GM12878 (cell line): ENCODE measurements at regions not wholly inside any gene's neighbourhood (a gene's known extent, or its start where the extent isn't known, plus 50 kb on each side); places are given as distances from the start of the nearest gene placed in this dataset.

Source experiments
- ATAC-seq: fragments of 200-7000 bp; cut with Tn5 transposase; 3 replicates; pipeline ENCODE4 v1.9.1; 2020; ENCODE audit warnings: mild to moderate bottlenecking, moderate library complexity
- BruUV-seq: library from RNA; stranded (reverse); fragments of 400-500 nt; replicated peaks from 2 replicates; lab custom pipeline; 2021; lab: Mats Ljungman, UMichigan
- CTCF ChIA-PET: fragments of 300-600 bp; sonication (Branson Sonifier 250); formaldehyde crosslinking; extraction: SDS; loops from one replicate; lab custom pipeline; 2021; ENCODE audit warnings: inconsistent platforms; lab: Yijun Ruan, JAX
- POLR2A ChIA-PET: fragments of 350-600 bp; formaldehyde crosslinking; extraction: SDS; loops from one replicate; lab custom pipeline; 2021; ENCODE audit warnings: inconsistent platforms; lab: Charles Lee
- RAD21 ChIA-PET: fragments of 300-600 bp; sonication (Branson Sonifier 250); formaldehyde crosslinking; loops from one replicate; lab custom pipeline; 2023; ENCODE audit warnings: antibody characterized with exemption; ENCODE audit not compliant: unreplicated experiment; lab: Charles Lee
- SMC1A ChIA-PET: fragments of 300-600 bp; sonication (Branson Sonifier 250); formaldehyde crosslinking; loops from one replicate; lab custom pipeline; 2023; ENCODE audit not compliant: unreplicated experiment, uncharacterized antibody; lab: Charles Lee
- DNase-seq: peaks from one replicate; pipeline ENCODE4 v3.0.0-alpha.2; 2011; ENCODE audit warnings: low read depth, low spot score
- FAIRE-seq: peaks from 3 replicates; lab custom pipeline; 2011; peaks lifted over from hg19 to GRCh38; lab: Jason Lieb, UNC
- H2AFZ ChIP-seq: 2 replicates; pipeline ENCODE4 v1.6.0; 2011; ENCODE audit warnings: low read depth, low read length, control low read depth; ENCODE audit not compliant: control insufficient read depth
- H3K27ac ChIP-seq: 2 replicates; pipeline ENCODE4 v1.5.1; 2011; ENCODE audit warnings: control low read depth; ENCODE audit not compliant: control insufficient read depth, insufficient read depth
- H3K27me3 ChIP-seq, 2 experiments: replicated peaks in 1 of 2; 2 replicates each; pipeline versions ENCODE4 v1.6.0 to v1.6.1; 2011; ENCODE audit warnings: low read length in 1 of 2; ENCODE audit not compliant: control insufficient read depth in 2 of 2, insufficient read depth in 2 of 2
- H3K36me3 ChIP-seq, 2 experiments: 2 replicates each; pipeline ENCODE4 v1.5.1; 2011; ENCODE audit warnings: low read length in 1 of 2; ENCODE audit not compliant: control insufficient read depth in 2 of 2, insufficient read depth in 2 of 2
- H3K4me1 ChIP-seq: 2 replicates; pipeline ENCODE4 v1.6.1; 2011; ENCODE audit warnings: mild to moderate bottlenecking, low read length, moderate library complexity, mixed read lengths; ENCODE audit not compliant: control insufficient read depth, insufficient read depth
- H3K4me2 ChIP-seq: 2 replicates; pipeline ENCODE4 v1.6.0; 2011; ENCODE audit warnings: control low read depth; ENCODE audit not compliant: control insufficient read depth, insufficient read depth
- H3K4me3 ChIP-seq: fragments of 200-600 bp; sonication (generic); 2 replicates; pipeline ENCODE4 v1.5.1; 2016
- H3K79me2 ChIP-seq: 2 replicates; pipeline ENCODE4 v1.6.0; 2011; ENCODE audit warnings: low read length; ENCODE audit not compliant: control insufficient read depth, insufficient read depth
- H3K9ac ChIP-seq: 2 replicates; pipeline ENCODE4 v1.8.0; 2011; ENCODE audit warnings: low read length, control low read depth, mixed read lengths; ENCODE audit not compliant: control insufficient read depth, insufficient read depth
- H3K9me3 ChIP-seq: replicated peaks from 3 replicates; pipeline ENCODE4 v1.5.1; 2011; ENCODE audit warnings: mild to moderate bottlenecking, low read length; ENCODE audit not compliant: control insufficient read depth, insufficient read depth
- H4K20me1 ChIP-seq: 2 replicates; pipeline ENCODE4 v1.6.0; 2011; ENCODE audit not compliant: control insufficient read depth, insufficient read depth
- ASH2L ChIP-seq: fragments of 300-600, 200-600 bp; sonication (generic); IDR thresholded peaks from 2 replicates; pipeline ENCODE4 v1.6.1; 2017; ENCODE audit warnings: low read depth, mild to moderate bottlenecking, borderline replicate concordance
- ATF7 ChIP-seq: fragments of 450-650 bp; IDR thresholded peaks from 2 replicates; pipeline ENCODE4 v1.6.1; 2016; ENCODE audit warnings: low read depth, mild to moderate bottlenecking
- CBFB ChIP-seq: IDR thresholded peaks from 2 replicates; pipeline ENCODE4 v1.6.1; 2016; ENCODE audit warnings: antibody characterized with exemption, low read depth
- CEBPB ChIP-seq, 2 experiments: fragments of 150-350 bp in 1 of 2; IDR thresholded peaks; 2 replicates each; pipeline ENCODE4 v1.6.1; 2012 to 2014; ENCODE audit warnings: low read depth in 2 of 2, low read length in 2 of 2, borderline replicate concordance in 1 of 2, inconsistent platforms in 1 of 2
- CHD2 ChIP-seq: IDR thresholded peaks from 2 replicates; pipeline ENCODE4 v1.6.1; 2011; ENCODE audit warnings: low read depth, low read length, improper control_type of control experiment, borderline replicate concordance
- EP300 ChIP-seq, 2 experiments: fragments of 150-350 bp in 1 of 2; IDR thresholded peaks; 2 replicates each; pipeline ENCODE4 v1.6.1; 2011 to 2012; ENCODE audit warnings: low read depth in 2 of 2, low read length in 2 of 2, borderline replicate concordance in 1 of 2, improper control_type of control experiment in 1 of 2, inconsistent platforms in 1 of 2; ENCODE audit not compliant: control insufficient read depth in 1 of 2
- JUNB ChIP-seq: IDR thresholded peaks from 2 replicates; pipeline ENCODE4 v1.6.1; 2016; ENCODE audit warnings: antibody characterized with exemption, mild to moderate bottlenecking
- POLR2AphosphoS2 ChIP-seq: IDR thresholded peaks from 2 replicates; pipeline ENCODE4 v1.6.1; 2011; ENCODE audit warnings: low read depth, mild to moderate bottlenecking, low read length, improper control_type of control experiment, moderate library complexity
- RBBP5 ChIP-seq: fragments of 200-600 bp; sonication (generic); conservative IDR thresholded peaks from 2 replicates; pipeline ENCODE4 v1.6.1; 2016
- SMAD5 ChIP-seq: IDR thresholded peaks from 2 replicates; pipeline ENCODE4 v1.6.1; 2016; ENCODE audit warnings: antibody characterized with exemption, low read depth
- SMC3 ChIP-seq: IDR thresholded peaks from 2 replicates; pipeline ENCODE4 v1.6.1; 2011; ENCODE audit warnings: low read length, improper control_type of control experiment, borderline replicate concordance
- SREBF2 ChIP-seq: IDR thresholded peaks from 2 replicates; pipeline ENCODE4 v1.6.1; 2012; ENCODE audit warnings: mild to moderate bottlenecking, low read length
- STAT1 ChIP-seq: fragments of 450-650 bp; conservative IDR thresholded peaks from 2 replicates; pipeline ENCODE4 v1.6.1; 2014; ENCODE audit warnings: antibody characterized with exemption, mild to moderate bottlenecking
- TBL1XR1 ChIP-seq: IDR thresholded peaks from 2 replicates; pipeline ENCODE4 v1.6.1; 2012; ENCODE audit warnings: low read depth, low read length, improper control_type of control experiment
- ZBED1 ChIP-seq: IDR thresholded peaks from 2 replicates; pipeline ENCODE4 v1.6.1; 2016; ENCODE audit warnings: borderline replicate concordance
- ZNF384 ChIP-seq: IDR thresholded peaks from 2 replicates; pipeline ENCODE4 v1.6.1; 2012; ENCODE audit warnings: low read depth, mild to moderate bottlenecking, low read length, improper control_type of control experiment, borderline replicate concordance
- WGBS: methylation state at CpG from one replicate; pipeline ENCODE4 v1.1.6; 2016; ENCODE audit warnings: low lambda C conversion rate; ENCODE audit not compliant: insufficient replicate concordance, insufficient coverage; ENCODE audit errors: missing lambda C conversion rate; 5-methylcytosine and 5-hydroxymethylcytosine counted together
- in situ Hi-C: fragments of 300-500 bp; cut with MboI; formaldehyde crosslinking; loops from 9 replicates; pipeline ENCODE4 v1.14.3; 2018; ENCODE audit warnings: mixed read lengths
- intact Hi-C: fragments of 100-400 bp; cut with micrococcal nuclease; formaldehyde crosslinking; loops from one replicate; pipeline ENCODE4 v1.14.2; 2022; ENCODE audit not compliant: unreplicated experiment
- TF ChIP-seq, protein P1 (sequence below): IDR thresholded peaks from 2 replicates; pipeline ENCODE4 v1.6.1; 2011; ENCODE audit warnings: mild to moderate bottlenecking, low read depth, low read length, moderate library complexity; ENCODE audit not compliant: insufficient replicate concordance
- TF ChIP-seq, protein P2 (sequence below): IDR thresholded peaks from 2 replicates; pipeline ENCODE4 v1.6.1; 2011; ENCODE audit warnings: borderline replicate concordance, low read depth, mild to moderate bottlenecking, moderate library complexity, low read length; ENCODE audit not compliant: insufficient read depth, poor library complexity, severe bottlenecking
- TF ChIP-seq, protein P3 (sequence below): fragments of 450-650 bp; IDR thresholded peaks from 2 replicates; pipeline ENCODE4 v1.6.1; 2016; ENCODE audit warnings: mild to moderate bottlenecking

DNA sequence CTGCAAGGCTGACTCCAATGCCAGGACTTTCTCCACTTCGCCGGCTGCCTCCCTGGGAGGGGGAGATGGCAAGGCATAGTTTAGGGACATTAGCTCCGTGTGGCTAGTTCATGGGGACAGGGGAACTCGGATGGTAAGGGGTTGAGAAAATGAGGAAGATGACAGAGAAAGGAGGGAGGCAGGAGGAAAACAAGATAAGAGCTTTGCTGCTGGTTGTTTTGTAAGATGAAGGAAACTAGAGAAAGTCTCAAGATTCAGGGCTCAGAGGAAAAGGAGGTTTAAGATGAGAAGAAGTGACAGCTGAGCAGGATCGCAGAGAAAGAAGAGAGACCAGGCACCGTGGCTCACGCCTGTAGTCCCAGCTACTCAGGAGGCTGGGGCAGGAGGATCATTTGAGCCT, 180.9 kb upstream of the RREB1 start:
- no peaks in the 10 kb centered on the region for H3K9me3 ChIP-seq
- TF ChIP-seq TBL1XR1: no peak
- TF ChIP-seq ZNF384: no peak
- TF ChIP-seq STAT1: no peak
- no peak for TF ChIP-seq POLR2AphosphoS2
- TF ChIP-seq, protein P1, sequence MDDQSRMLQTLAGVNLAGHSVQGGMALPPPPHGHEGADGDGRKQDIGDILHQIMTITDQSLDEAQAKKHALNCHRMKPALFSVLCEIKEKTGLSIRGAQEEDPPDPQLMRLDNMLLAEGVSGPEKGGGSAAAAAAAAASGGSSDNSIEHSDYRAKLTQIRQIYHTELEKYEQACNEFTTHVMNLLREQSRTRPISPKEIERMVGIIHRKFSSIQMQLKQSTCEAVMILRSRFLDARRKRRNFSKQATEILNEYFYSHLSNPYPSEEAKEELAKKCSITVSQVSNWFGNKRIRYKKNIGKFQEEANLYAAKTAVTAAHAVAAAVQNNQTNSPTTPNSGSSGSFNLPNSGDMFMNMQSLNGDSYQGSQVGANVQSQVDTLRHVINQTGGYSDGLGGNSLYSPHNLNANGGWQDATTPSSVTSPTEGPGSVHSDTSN: no peak
- TF ChIP-seq CHD2: no peak
- TF ChIP-seq CEBPB (IDR thresholded peaks at IDR 0.05; ENCODE audit: borderline replicate concordance in 1 of 2, low read depth in 2 of 2, low read length in 2 of 2): no peak
- TF ChIP-seq ZBED1: no peak
- no peak for TF ChIP-seq RBBP5
- TF ChIP-seq SMC3: no peak
- TF ChIP-seq CBFB: no peak
- no peak for TF ChIP-seq SMAD5
- no peak for TF ChIP-seq EP300 (IDR thresholded peaks at IDR 0.05; ENCODE audit: borderline replicate concordance in 1 of 2, control insufficient read depth in 1 of 2, low read depth in 2 of 2, low read length in 2 of 2)
- TF ChIP-seq ATF7: no peak
- no peak for TF ChIP-seq JUNB
- TF ChIP-seq, protein P2, sequence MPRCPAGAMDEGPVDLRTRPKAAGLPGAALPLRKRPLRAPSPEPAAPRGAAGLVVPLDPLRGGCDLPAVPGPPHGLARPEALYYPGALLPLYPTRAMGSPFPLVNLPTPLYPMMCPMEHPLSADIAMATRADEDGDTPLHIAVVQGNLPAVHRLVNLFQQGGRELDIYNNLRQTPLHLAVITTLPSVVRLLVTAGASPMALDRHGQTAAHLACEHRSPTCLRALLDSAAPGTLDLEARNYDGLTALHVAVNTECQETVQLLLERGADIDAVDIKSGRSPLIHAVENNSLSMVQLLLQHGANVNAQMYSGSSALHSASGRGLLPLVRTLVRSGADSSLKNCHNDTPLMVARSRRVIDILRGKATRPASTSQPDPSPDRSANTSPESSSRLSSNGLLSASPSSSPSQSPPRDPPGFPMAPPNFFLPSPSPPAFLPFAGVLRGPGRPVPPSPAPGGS: no peak
- TF ChIP-seq, protein P3, sequence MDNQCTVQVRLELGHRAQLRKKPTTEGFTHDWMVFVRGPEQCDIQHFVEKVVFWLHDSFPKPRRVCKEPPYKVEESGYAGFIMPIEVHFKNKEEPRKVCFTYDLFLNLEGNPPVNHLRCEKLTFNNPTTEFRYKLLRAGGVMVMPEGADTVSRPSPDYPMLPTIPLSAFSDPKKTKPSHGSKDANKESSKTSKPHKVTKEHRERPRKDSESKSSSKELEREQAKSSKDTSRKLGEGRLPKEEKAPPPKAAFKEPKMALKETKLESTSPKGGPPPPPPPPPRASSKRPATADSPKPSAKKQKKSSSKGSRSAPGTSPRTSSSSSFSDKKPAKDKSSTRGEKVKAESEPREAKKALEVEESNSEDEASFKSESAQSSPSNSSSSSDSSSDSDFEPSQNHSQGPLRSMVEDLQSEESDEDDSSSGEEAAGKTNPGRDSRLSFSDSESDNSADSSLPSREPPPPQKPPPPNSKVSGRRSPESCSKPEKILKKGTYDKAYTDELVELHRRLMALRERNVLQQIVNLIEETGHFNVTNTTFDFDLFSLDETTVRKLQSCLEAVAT: no peak
- TF ChIP-seq SREBF2: no peak
- no peak for TF ChIP-seq ASH2L
- RAD21 ChIA-PET: interaction anchor here (1.3 kb wide), 1 partner anchor 312 kb away, joined by 3 read pairs; no protein-coding TSS in a partner anchor
- WGBS: 58% methylated on average over 7 of the region's 7 CpGs
- no peak for ATAC-seq
- no peak for DNase-seq
- in situ Hi-C loops (no loop called here), intact Hi-C loops (no loop called here)
- H3K79me2 ChIP-seq: no peaks in the 10 kb centered on the region
- POLR2A ChIA-PET: interaction anchor here (0.6 kb wide), 1 partner anchor 182 kb away, joined by 3 read pairs; no protein-coding TSS in a partner anchor
- peaks cover 7% of the 10 kb centered on the region for H3K4me1 ChIP-seq
- no peaks in the 10 kb centered on the region for H4K20me1 ChIP-seq
- no peak overlapping the region for H3K27ac ChIP-seq
- no peak overlapping the region for H3K4me3 ChIP-seq
- H3K4me2 ChIP-seq: no peak overlapping the region
- no peaks in the 10 kb centered on the region for H3K27me3 ChIP-seq
- H3K36me3 ChIP-seq: no peaks in the 10 kb centered on the region
- FAIRE-seq: no peak
- no peak overlapping the region for H2AFZ ChIP-seq
- SMC1A ChIA-PET: interaction anchor here (0.9 to 1.0 kb wide), 2 partner anchors 11 to 160 kb away, joined by 3 read pairs; no protein-coding TSS in a partner anchor
- no TSS peak for BruUV-seq
- no peak overlapping the region for H3K9ac ChIP-seq
- CTCF ChIA-PET: interaction anchor here (1.1 to 1.5 kb wide), 2 partner anchors 22 to 59 kb away, joined by 3 read pairs; no protein-coding TSS in a partner anchor
